Kidney tubule cell (primary cell): ENCODE measurements at regions not wholly inside any gene's neighbourhood (a gene's known extent, or its start where the extent isn't known, plus 50 kb on each side); places are given as distances from the start of the nearest gene placed in this dataset.

Experiments used
- DNase-seq: peaks from one replicate; pipeline ENCODE4 v3.0.0-alpha.2; 2018; ENCODE audit warnings: low spot score

DNA sequence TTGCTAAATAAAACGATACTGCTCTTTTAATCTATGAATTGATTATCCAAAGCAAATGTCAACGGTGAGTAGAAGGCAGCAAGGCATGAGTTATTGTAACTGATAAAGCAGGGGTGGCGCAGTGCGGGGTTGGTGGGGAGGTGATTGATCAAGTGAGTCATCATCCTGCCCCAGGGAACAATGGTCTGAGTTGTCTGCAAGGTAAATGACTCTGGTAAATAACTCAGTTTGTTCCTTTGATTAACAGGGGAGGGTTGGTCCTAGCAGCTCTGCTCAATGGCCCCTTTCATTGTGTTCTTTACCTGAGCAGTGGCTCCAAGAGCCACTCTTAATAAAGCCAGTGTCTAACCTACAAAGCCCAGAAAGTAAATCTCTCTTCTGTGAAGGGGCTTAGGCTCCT is 91.8 kb downstream of the QRSL1 start:
- peak; percentile 29 for DNase-seq
